Muscle of arm (tissue), 1 donor: ENCODE measurements at regions not wholly inside any gene's neighbourhood (a gene's known extent, or its start where the extent isn't known, plus 50 kb on each side); places are given as distances from the start of the nearest gene placed in this dataset.
"Not testable (repeated sequence)": the region's sequence is repeated elsewhere in the genome, so short reads cannot be mapped to it uniquely, and the experiment has no call there.

Experiments used
- DNase-seq: peaks from one replicate; pipeline ENCODE4 v3.0.0-alpha.2; 2013

DNA sequence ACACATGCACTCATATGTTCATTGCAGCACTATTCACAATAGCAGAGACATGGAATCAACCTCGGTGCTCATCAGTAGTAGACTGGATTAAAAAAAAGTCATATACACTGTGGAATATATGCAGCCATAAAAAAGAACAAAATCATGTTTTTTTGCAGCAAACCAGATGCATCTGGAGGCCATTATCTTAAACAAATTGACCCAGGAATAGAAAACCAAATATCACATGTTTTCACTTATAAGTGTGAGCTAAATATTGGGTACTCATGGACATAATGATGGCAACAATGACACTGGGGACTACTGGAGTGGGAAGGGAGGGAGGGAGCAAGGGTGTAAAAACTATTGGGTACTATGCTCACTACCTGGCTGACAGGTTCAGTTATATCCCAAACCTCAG lies 792.6 kb downstream of the EPHA4 start:
- DNase-seq: no peak

GRCh38 chr2:220779931-220780330 lies 792.2 kb downstream of the EPHA4 start:
- peak; percentile 86 for DNase-seq

DNA sequence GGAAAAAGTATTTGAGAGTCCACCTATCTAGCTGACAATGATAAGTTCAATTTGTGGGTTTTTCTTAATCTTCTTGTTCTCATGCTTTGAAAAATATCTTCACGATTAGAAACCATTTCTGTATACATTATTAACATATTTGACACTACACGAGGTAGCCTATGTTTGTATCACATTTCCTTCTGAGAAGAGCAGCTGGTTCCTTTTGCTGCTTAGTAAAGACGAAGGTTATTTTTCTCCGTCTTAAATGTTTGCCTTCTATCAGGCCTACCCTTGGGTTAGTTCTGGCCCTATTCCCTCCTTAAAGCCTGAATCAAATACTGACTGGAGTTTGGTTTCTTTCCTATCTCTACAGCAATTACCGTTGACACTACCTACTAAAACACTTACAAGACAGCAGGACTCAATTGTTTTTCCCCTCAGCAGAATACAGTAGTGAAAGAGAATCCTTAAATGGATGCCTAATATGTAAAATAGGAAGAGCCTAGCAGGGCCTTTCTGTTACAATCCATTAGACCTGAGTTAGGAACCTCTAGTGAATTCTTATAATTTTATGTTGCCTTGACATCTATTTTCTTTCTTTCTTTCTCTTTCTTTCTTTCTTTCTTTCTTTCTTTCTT lies 790.4 kb downstream of the EPHA4 start:
- no peak for DNase-seq

GRCh38 chr2:220782609-220783113 lies 789.4 kb downstream of the EPHA4 start:
- no peak for DNase-seq

DNA sequence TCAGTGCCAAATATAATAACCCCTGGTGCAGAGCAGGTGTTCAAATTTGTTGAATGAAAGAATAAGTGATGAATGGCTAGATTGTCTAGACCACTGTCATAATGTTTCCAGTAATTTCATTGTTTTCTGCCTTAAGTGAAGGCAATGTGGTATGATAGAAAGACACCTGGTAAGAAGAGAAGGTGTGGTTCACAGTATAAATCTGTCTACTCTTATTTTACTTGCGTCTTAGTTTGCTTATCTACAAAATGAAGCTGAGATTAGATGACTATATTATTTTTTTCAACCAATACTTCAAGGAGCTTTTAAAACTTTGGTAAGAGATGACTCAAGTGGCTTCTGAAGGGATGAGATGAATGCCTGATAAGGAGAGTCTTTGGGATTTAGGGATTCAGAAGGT lies 788.4 kb downstream of the EPHA4 start:
- no peak for DNase-seq

DNA sequence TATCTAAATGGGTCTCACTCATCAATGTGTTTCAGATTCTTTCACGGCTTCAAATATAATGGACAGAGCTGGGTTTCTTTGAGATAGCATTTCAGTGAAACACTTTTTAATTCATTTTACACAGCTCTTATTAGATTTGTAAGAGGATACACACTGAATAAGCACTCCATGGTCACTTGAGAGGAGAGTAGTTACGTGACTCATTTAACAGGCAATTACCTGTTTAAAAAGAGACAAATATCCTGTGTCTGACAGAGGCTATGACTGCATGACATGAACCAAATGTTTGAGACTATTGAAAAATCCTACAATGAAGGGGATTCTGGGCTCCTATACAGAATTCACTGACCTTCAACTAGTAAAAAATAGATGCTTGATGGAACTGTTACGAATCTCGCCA lies 786.9 kb downstream of the EPHA4 start:
- no peak for DNase-seq

GRCh38 chr2:220786216-220786615 lies 785.9 kb downstream of the EPHA4 start:
- no peak for DNase-seq

- no peak for DNase-seq
Measured at GRCh38 chr2:220787251-220787650, 784.9 kb downstream of the EPHA4 start.

GRCh38 chr2:220789961-220790360 lies 782.1 kb downstream of the EPHA4 start:
- no peak for DNase-seq

DNA sequence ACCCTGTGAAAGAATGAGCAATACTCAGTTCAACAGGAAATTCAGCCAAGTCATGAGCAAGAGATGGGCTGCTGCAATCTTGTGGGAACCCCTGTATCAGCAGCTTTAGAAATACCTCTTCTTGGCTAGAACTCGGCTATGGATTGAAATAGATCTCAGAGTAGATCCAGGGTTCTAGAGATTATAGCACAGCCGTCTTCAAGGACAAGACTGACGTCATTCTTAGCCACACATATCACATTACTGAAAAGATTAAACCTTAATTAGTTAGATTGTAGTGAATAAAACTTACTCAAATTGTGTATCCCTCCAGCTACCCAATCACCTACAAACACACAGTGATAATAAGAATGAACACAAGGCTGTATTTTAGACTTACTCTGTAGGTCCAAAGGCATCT lies 776.4 kb downstream of the EPHA4 start:
- no peak for DNase-seq

DNA sequence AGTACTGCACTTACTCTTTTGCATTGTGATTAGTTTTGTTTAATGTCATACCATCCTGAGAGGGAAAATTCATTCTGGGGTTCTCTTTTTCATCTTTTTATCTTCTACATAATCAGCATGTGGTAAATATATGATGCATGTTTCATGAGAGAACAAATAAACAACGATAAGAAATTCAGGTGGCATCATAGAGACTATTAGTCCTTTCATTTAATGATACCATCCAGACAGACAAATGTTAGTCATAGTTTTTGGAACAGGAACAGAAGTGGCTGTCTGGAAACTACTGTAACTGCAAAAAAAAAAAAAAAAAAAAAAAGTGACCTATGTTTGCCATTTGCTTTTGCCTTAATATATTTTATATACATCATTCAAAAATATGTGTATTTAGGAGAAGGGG lies 761.0 kb downstream of the EPHA4 start:
- no peak for DNase-seq

- no peak for DNase-seq
Measured at GRCh38 chr2:220811952-220812570, 760.0 kb downstream of the EPHA4 start.

DNA sequence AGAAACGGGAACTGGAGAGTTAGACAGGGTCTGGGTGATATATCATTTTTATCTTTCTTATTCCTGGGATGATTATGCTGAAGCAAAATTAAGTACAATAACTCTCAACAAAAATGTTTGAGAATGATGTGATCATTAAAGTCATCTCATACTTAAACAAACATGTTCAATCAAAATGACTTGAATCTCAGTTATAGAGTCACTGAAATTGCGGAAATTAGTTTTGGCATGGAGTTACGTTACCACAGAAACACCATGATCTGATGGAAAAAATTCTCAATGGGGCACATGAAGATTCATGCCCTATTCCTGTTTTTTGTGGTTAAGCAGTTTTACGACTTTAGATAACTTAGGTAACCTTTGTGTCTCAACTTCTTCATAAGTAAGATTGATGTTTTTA lies 757.7 kb downstream of the EPHA4 start:
- no peak for DNase-seq

- DNase-seq: no peak
Measured at GRCh38 chr2:220815698-220816097, 756.4 kb downstream of the EPHA4 start.

- DNase-seq: no peak
Measured at GRCh38 chr2:220821683-220822082, 750.4 kb downstream of the EPHA4 start.

DNA sequence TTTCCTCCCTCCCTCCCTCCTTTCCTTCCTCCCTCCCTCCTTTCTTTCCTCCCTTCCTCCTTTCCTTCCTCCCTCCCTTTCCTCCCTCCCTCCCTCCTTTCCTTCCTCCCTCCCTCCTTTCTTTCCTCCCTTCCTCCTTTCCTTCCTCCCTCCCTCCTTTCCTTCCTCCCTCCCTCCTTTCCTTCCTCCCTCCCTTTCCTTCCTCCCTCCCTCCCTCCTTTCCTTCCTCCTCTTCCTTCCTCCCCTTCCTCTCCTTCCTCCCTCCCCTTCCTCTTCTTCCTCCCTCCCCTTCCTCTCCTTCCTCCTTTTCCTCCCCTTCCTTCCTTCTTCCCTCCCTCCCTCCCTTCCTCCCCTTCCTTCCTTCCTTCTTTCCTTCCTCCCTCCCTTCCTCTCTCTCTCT lies 748.5 kb downstream of the EPHA4 start:
- not testable (repeated sequence) for DNase-seq

DNA sequence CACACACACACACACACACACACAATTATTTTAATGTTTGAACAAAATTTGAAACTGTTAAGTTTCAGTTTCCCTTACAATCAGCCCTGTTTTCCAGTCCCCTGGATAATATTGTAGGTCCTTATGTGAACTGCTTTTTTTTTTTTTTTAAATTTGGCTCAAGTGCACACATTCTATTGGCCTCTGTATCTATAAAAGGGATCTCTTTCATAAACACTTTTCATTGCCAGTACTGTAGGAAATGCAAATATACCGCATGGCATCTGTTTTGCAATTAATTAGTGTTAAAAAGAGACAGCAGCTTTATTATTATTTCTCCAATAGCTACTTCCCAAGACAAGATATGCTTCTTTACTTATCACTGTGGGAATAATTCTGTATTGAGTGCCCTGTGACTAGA lies 738.7 kb downstream of the EPHA4 start:
- DNase-seq: no peak

GRCh38 chr2:220835583-220835982 lies 736.5 kb downstream of the EPHA4 start:
- no peak for DNase-seq

DNA sequence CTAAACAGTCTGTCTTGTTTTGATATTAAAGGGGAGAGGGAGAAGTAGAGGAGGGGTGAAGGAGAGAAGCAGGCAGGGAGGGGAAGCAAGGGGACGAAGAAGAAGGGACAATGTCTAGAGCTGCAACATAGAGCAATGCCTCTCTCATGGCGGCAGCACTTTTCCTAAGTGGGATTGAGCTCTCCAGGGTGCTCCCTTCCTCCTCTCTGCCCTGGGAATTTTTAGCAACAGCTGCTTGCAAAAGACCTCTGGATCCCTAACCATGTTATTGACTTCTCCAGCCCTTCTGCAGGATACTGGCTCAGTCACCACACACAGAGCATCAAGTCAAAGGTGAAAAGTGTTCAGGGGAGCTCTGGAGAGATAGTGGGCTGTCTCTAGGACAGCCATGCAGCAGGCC lies 734.9 kb downstream of the EPHA4 start:
- DNase-seq: no peak

DNA sequence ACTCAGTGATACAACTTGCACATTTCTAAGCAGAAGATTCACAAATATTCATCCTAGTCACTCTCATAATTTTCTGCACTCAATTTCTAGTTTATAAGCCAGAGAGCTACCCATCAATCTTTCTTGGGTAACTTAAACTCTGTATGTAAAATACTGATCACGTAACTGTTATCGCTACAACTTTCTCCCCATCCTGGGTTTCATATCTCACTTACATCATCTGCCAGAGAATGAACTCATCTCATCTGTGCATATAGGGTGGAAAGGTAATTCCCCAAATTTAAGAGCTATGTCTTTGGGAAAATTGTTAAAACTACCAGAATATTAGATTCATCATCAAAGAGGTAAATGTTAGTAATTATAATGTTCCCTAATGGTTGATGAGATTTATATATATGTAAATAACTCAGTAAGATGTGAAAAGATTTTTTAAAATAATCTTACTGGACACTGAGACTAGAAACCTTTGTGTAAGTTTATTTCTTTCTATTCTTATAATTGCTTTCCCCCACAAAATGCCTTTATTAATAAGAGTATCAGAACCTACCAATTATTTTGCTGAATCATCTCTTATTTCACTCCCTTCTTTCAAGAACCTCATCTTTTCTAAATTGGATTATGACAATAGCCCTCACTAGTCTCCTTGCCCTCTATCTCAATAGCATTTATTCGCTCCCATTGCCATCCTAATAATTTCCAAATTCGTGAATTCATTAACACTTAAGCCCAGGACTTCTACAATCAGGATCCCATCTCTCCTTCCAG lies 729.0 kb downstream of the EPHA4 start:
- no peak for DNase-seq

DNA sequence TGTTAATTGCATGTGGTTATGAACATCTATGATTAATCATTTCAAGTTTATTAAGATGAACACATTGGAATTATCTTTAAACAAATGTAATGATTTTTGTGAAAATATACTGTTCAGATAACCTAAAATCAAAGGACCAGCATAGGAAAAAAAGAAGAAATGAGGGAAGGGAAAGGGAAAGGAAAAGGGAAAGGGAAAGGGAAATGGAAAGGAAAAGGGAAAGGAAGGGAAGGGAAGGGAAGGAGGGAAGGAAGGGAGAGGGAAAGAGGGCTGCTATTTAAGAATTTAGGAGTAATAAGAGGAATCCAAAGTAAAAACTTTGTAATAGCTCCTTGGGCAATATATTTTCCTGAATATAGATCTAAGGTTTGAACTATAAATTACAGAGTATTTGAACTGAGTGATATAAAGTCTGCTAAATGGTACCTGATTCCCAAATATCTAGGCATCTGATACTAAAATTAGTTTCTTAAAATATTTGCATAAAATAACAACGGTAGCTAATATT lies 726.3 kb downstream of the EPHA4 start:
- no peak for DNase-seq

DNA sequence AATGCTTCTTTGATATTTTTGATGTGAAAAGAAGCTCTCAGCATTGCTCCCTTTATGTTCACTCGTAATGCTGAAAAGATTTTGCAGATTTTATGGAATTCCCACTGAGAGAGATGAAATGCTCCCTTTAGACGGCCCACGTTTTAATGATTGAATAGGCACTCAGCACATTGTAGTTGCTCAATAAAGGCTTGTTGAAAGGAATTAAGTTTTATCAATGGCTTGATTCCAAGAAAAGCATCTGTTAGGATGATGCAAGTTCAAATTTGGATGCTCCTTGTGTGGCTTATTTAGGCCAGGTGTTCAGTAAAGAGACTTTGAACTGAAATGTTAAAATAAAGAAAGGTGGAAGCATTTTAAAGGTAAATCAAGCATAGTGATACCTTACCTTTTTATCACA lies 725.1 kb downstream of the EPHA4 start:
- DNase-seq: no peak

GRCh38 chr2:220847589-220847988 lies 724.5 kb downstream of the EPHA4 start:
- DNase-seq: no peak
